DMS153 treated with DMSO at 0.1 percent for 48 hours (cell line): ENCODE measurements at regions not wholly inside any gene's neighbourhood (a gene's known extent, or its start where the extent isn't known, plus 50 kb on each side); places are given as distances from the start of the nearest gene placed in this dataset.
A peak's percentile ranks its signal among the peaks of the same experiment; 100 is the strongest.

ENCODE experiments used
- DNase-seq: peaks from one replicate; lab custom pipeline; 2025; ENCODE audit not compliant: unreplicated experiment; lab: John Stamatoyannopoulos, UW

- no peak for DNase-seq
These were observed 87.9 kb upstream of the MAMDC2 start for GRCh38 chr9:69955536-69956355.

- DNase-seq, result no peak
These were observed 81.8 kb upstream of the MAMDC2 start for GRCh38 chr9:69961843-69962242.

GRCh38 chr9:69963803-69964202 is 79.8 kb upstream of the MAMDC2 start:
- DNase-seq, result no peak

GRCh38 chr9:69964446-69964845 is 79.2 kb upstream of the MAMDC2 start:
- DNase-seq, result no peak

- no peak for DNase-seq
These were observed 78.1 kb upstream of the MAMDC2 start for GRCh38 chr9:69965416-69966145.

- DNase-seq, result no peak
These were observed 76.3 kb upstream of the MAMDC2 start for GRCh38 chr9:69967344-69967743.

- no peak for DNase-seq
These were observed 73.6 kb upstream of the MAMDC2 start for GRCh38 chr9:69970001-69970533.

- peak; percentile 52 for DNase-seq
These were observed 71.8 kb upstream of the MAMDC2 start for GRCh38 chr9:69971643-69972449.

- DNase-seq, result no peak
These were observed 68.0 kb upstream of the MAMDC2 start for GRCh38 chr9:69975681-69976080.

GRCh38 chr9:69976152-69976551 is 67.5 kb upstream of the MAMDC2 start:
- no peak for DNase-seq

- no peak for DNase-seq
These were observed 63.6 kb upstream of the MAMDC2 start for GRCh38 chr9:69980041-69980440.

- DNase-seq, result no peak
These were observed 63.1 kb upstream of the MAMDC2 start for GRCh38 chr9:69980591-69980990.

GRCh38 chr9:69981686-69982445 is 61.8 kb upstream of the MAMDC2 start:
- no peak for DNase-seq

- DNase-seq, result no peak
These were observed 58.8 kb upstream of the MAMDC2 start for GRCh38 chr9:69984831-69985230.

GRCh38 chr9:69985971-69986370 is 57.7 kb upstream of the MAMDC2 start:
- no peak for DNase-seq

GRCh38 chr9:69986970-69987369 is 56.7 kb upstream of the MAMDC2 start:
- DNase-seq, result no peak

GRCh38 chr9:69987457-69987856 is 56.2 kb upstream of the MAMDC2 start:
- DNase-seq, result no peak

- DNase-seq, result no peak
These were observed 50.5 kb upstream of the MAMDC2 start for GRCh38 chr9:69993110-69993509.
